RPMI8226 (cell line): ENCODE measurements at regions not wholly inside any gene's neighbourhood (a gene's known extent, or its start where the extent isn't known, plus 50 kb on each side); places are given as distances from the start of the nearest gene placed in this dataset.
"Not testable (repeated sequence)": the region's sequence is repeated elsewhere in the genome, so short reads cannot be mapped to it uniquely, and the experiment has no call there.

Experiments used
- DNase-seq: peaks from one replicate; pipeline ENCODE4 v3.0.0-alpha.2; 2015

- not testable (repeated sequence) for DNase-seq
Observed at GRCh38 chr6:26957399-26958127, 289.9 kb upstream of the PRSS16 start.

GRCh38 chr6:26961236-26961635 is 286.3 kb upstream of the PRSS16 start:
- DNase-seq: not testable (repeated sequence)

- DNase-seq: no peak
Observed at GRCh38 chr6:27002447-27002846, 245.1 kb upstream of the PRSS16 start.

- no peak for DNase-seq
Observed at GRCh38 chr6:27007020-27007419, 240.5 kb upstream of the PRSS16 start.

- not testable (repeated sequence) for DNase-seq
Observed at GRCh38 chr6:27008613-27009012, 238.9 kb upstream of the PRSS16 start.

GRCh38 chr6:27014053-27014452 is 233.4 kb upstream of the PRSS16 start:
- not testable (repeated sequence) for DNase-seq

- DNase-seq: no peak
Observed at GRCh38 chr6:27016689-27017088, 230.8 kb upstream of the PRSS16 start.

GRCh38 chr6:27018401-27018800 is 229.1 kb upstream of the PRSS16 start:
- not testable (repeated sequence) for DNase-seq

- no peak for DNase-seq
Observed at GRCh38 chr6:27019651-27020552, 227.6 kb upstream of the PRSS16 start.

- DNase-seq: no peak
Observed at GRCh38 chr6:27020553-27020880, 227.0 kb upstream of the PRSS16 start.

- no peak for DNase-seq
Observed at GRCh38 chr6:27023664-27024063, 223.8 kb upstream of the PRSS16 start.

GRCh38 chr6:27025351-27025750 is 222.2 kb upstream of the PRSS16 start:
- DNase-seq: no peak

- DNase-seq: no peak
Observed at GRCh38 chr6:27026361-27026760, 221.1 kb upstream of the PRSS16 start.

- no peak for DNase-seq
Observed at GRCh38 chr6:27031302-27031701, 216.2 kb upstream of the PRSS16 start.

- DNase-seq: no peak
Observed at GRCh38 chr6:27038498-27038897, 209.0 kb upstream of the PRSS16 start.

- peak; percentile 7 for DNase-seq
Observed at GRCh38 chr6:27040244-27041042, 207.1 kb upstream of the PRSS16 start.

- DNase-seq: no peak
Observed at GRCh38 chr6:27043244-27043643, 204.3 kb upstream of the PRSS16 start.

- DNase-seq: not testable (repeated sequence)
Observed at GRCh38 chr6:27045131-27045530, 202.4 kb upstream of the PRSS16 start.

GRCh38 chr6:27047725-27048124 is 199.8 kb upstream of the PRSS16 start:
- DNase-seq: not testable (repeated sequence)

- DNase-seq: no peak
Observed at GRCh38 chr6:27049863-27050781, 197.4 kb upstream of the PRSS16 start.

- DNase-seq: not testable (repeated sequence)
Observed at GRCh38 chr6:27052082-27052730, 195.3 kb upstream of the PRSS16 start.

- DNase-seq: no peak
Observed at GRCh38 chr6:27052731-27053082, 194.8 kb upstream of the PRSS16 start.
